OCI-LY7 (cell line): ENCODE measurements at regions not wholly inside any gene's neighbourhood (a gene's known extent, or its start where the extent isn't known, plus 50 kb on each side); places are given as distances from the start of the nearest gene placed in this dataset.

ENCODE experiments used
- CTCF ChIP-seq: fragments of 200-600 bp; sonication (generic); conservative IDR thresholded peaks from 2 replicates; pipeline ENCODE4 v1.5.1; 2014; ENCODE audit warnings: mild to moderate bottlenecking, antibody characterized with exemption, low read length, moderate library complexity, mixed read lengths
- EZH2phosphoT487 ChIP-seq: fragments of 200-600 bp; sonication (generic); IDR thresholded peaks from 2 replicates; pipeline ENCODE4 v1.6.1; 2018; ENCODE audit warnings: low read depth, borderline replicate concordance, mild to moderate bottlenecking, mixed run types, antibody characterized with exemption, low read length, moderate library complexity, mixed read lengths

- TF ChIP-seq CTCF (no peak), EZH2phosphoT487 (no peak)
These were observed 463.7 kb upstream of the GRIN3A start for GRCh38 chr9:102202126-102202525.
